GM03348 (cell line): ENCODE measurements at regions not wholly inside any gene's neighbourhood (a gene's known extent, or its start where the extent isn't known, plus 50 kb on each side); places are given as distances from the start of the nearest gene placed in this dataset.
A peak's percentile ranks its signal among the peaks of the same experiment; 100 is the strongest.

Experiments used
- DNase-seq: peaks from one replicate; pipeline ENCODE4 v3.0.0; 2012; ENCODE audit warnings: low spot score

- peak; percentile 25 for DNase-seq
Observed at GRCh38 chr6:133837801-133838349, 51.0 kb upstream of the TCF21 start.
